ENCODE measurements at regions not wholly inside any gene's neighbourhood (a gene's known extent, or its start where the extent isn't known, plus 50 kb on each side); places are given as distances from the start of the nearest gene placed in this dataset.

DNA sequence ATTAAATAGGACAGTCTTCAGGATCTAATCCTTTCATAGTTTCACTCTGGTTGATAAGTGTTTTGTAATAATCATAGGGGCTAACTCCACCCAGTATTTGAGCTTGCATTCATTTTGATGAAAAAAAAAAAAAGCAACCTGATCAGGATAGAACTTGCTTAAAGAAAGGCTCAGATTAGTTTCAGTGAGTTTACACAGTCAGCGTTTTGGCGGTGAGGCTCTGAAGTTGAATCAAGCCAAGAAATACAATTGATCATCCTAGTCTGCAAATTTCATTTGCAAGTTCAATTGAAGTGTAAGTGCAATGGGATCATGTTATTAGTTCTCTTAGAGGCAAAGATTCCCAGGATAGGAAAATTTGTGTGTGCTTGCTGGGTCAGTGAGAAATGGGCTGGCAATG, 159.7 kb upstream of the ELL2 start:
- H3K36me3 ChIP-seq (ENCODE audit: control insufficient read depth in 2 of 3, insufficient read depth in 3 of 3, low read length in 3 of 3), result no peaks in the 10 kb centered on the region
- no peaks in the 10 kb centered on the region for H3K9me3 ChIP-seq (ENCODE audit: control insufficient read depth in 2 of 3, insufficient read depth in 1 of 3, low read length in 3 of 3)
- H3K27ac ChIP-seq (ENCODE audit: low read depth in 2 of 2, low read length in 2 of 2), result no peak overlapping the region
- no peak for FAIRE-seq
- intact Hi-C loops (cut with DNase I), result no loop called here
- H3K9ac ChIP-seq (ENCODE audit: low read length in 3 of 3), result no peak overlapping the region
- H3K27me3 ChIP-seq (ENCODE audit: control insufficient read depth, insufficient read depth, low read length), result no peaks in the 10 kb centered on the region
- no peak for DNase-seq
- TF ChIP-seq, protein P1, sequence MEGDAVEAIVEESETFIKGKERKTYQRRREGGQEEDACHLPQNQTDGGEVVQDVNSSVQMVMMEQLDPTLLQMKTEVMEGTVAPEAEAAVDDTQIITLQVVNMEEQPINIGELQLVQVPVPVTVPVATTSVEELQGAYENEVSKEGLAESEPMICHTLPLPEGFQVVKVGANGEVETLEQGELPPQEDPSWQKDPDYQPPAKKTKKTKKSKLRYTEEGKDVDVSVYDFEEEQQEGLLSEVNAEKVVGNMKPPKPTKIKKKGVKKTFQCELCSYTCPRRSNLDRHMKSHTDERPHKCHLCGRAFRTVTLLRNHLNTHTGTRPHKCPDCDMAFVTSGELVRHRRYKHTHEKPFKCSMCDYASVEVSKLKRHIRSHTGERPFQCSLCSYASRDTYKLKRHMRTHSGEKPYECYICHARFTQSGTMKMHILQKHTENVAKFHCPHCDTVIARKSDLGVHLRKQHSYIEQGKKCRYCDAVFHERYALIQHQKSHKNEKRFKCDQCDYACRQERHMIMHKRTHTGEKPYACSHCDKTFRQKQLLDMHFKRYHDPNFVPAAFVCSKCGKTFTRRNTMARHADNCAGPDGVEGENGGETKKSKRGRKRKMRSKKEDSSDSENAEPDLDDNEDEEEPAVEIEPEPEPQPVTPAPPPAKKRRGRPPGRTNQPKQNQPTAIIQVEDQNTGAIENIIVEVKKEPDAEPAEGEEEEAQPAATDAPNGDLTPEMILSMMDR (IDR thresholded peaks at IDR 0.05; ENCODE audit: borderline replicate concordance, extremely low read depth, insufficient read depth), result no peak
- no peak overlapping the region for H3K4me3 ChIP-seq (ENCODE audit: low read length in 3 of 3)
- H3K4me1 ChIP-seq (ENCODE audit: control insufficient read depth in 2 of 3, insufficient read depth in 2 of 3, low read depth in 1 of 3, low read length in 3 of 3), result peaks cover 0 to 27% (median 0%) of the 10 kb centered on the region in 3 donors

DNA sequence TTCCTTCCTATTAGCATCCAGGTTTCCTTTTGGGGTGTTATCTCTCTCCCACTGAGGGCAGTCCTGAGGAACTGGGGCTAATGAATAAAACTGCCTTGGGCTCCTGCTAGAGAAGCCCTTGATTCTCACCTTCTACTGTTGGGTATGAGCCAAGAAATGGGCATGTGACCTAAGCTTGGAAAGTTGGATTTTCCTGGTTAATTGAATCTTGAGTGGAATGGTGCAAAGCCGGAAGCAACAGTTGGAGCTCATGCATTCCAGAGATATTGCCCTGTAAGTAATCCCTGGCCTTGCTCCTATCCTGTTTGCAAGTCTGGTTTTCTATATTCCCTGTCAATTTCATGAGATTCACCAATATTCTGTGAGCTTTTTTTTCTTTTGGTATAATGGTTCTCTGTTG, 158.5 kb upstream of the ELL2 start:
- DNase-seq, result no peak
- Histone ChIP-seq H3K4me3 (ENCODE audit: low read length in 3 of 3) (no peak overlapping the region), H3K9ac (ENCODE audit: low read length in 3 of 3) (no peak overlapping the region), H3K4me1 (ENCODE audit: control insufficient read depth in 2 of 3, insufficient read depth in 2 of 3, low read depth in 1 of 3, low read length in 3 of 3) (peaks cover 0 to 20% (median 0%) of the 10 kb centered on the region in 3 donors), H3K9me3 (ENCODE audit: control insufficient read depth in 2 of 3, insufficient read depth in 1 of 3, low read length in 3 of 3) (no peaks in the 10 kb centered on the region), H3K27ac (ENCODE audit: low read depth in 2 of 2, low read length in 2 of 2) (no peak overlapping the region), H3K27me3 (ENCODE audit: control insufficient read depth, insufficient read depth, low read length) (no peaks in the 10 kb centered on the region), H3K36me3 (ENCODE audit: control insufficient read depth in 2 of 3, insufficient read depth in 3 of 3, low read length in 3 of 3) (no peaks in the 10 kb centered on the region)
- TF ChIP-seq, protein P1 (IDR thresholded peaks at IDR 0.05; ENCODE audit: borderline replicate concordance, extremely low read depth, insufficient read depth), result no peak
- no peak for FAIRE-seq
- intact Hi-C loops (cut with DNase I), result no loop called here

- TF ChIP-seq, protein P1 (IDR thresholded peaks at IDR 0.05; ENCODE audit: borderline replicate concordance, extremely low read depth, insufficient read depth), result no peak
- no peaks in the 10 kb centered on the region for H3K9me3 ChIP-seq (ENCODE audit: control insufficient read depth in 2 of 3, insufficient read depth in 1 of 3, low read length in 3 of 3)
- no peak overlapping the region for H3K4me3 ChIP-seq (ENCODE audit: low read length in 3 of 3)
- no peak overlapping the region for H3K27ac ChIP-seq (ENCODE audit: low read depth in 2 of 2, low read length in 2 of 2)
- intact Hi-C loops (cut with DNase I), result no loop called here
- H3K27me3 ChIP-seq (ENCODE audit: control insufficient read depth, insufficient read depth, low read length), result no peaks in the 10 kb centered on the region
- FAIRE-seq (no peak), DNase-seq (no peak)
- H3K9ac ChIP-seq (ENCODE audit: low read length in 3 of 3), result no peak overlapping the region
- peaks cover 0 to 12% (median 0%) of the 10 kb centered on the region in 3 donors for H3K4me1 ChIP-seq (ENCODE audit: control insufficient read depth in 2 of 3, insufficient read depth in 2 of 3, low read depth in 1 of 3, low read length in 3 of 3)
- H3K36me3 ChIP-seq (ENCODE audit: control insufficient read depth in 2 of 3, insufficient read depth in 3 of 3, low read length in 3 of 3), result no peaks in the 10 kb centered on the region
Observed at GRCh38 chr5:96117771-96118651, 156.4 kb upstream of the ELL2 start.
